ENCODE measurements at regions not wholly inside any gene's neighbourhood (a gene's known extent, or its start where the extent isn't known, plus 50 kb on each side); places are given as distances from the start of the nearest gene placed in this dataset.

- no peak for ATAC-seq
- intact Hi-C loops (cut with DNase I, micrococcal nuclease): no loop called here
- Histone ChIP-seq H3K9me3 (no peaks in the 10 kb centered on the region), H3K4me3 (no peak overlapping the region), H3K4me1 (ENCODE audit: low read depth) (no peaks in the 10 kb centered on the region), H3K36me3 (ENCODE audit: low read depth) (no peaks in the 10 kb centered on the region)
- DNase-seq: no peak
- TF ChIP-seq, protein P1, sequence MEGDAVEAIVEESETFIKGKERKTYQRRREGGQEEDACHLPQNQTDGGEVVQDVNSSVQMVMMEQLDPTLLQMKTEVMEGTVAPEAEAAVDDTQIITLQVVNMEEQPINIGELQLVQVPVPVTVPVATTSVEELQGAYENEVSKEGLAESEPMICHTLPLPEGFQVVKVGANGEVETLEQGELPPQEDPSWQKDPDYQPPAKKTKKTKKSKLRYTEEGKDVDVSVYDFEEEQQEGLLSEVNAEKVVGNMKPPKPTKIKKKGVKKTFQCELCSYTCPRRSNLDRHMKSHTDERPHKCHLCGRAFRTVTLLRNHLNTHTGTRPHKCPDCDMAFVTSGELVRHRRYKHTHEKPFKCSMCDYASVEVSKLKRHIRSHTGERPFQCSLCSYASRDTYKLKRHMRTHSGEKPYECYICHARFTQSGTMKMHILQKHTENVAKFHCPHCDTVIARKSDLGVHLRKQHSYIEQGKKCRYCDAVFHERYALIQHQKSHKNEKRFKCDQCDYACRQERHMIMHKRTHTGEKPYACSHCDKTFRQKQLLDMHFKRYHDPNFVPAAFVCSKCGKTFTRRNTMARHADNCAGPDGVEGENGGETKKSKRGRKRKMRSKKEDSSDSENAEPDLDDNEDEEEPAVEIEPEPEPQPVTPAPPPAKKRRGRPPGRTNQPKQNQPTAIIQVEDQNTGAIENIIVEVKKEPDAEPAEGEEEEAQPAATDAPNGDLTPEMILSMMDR (IDR thresholded peaks at IDR 0.05): no peak
These were observed 417.3 kb downstream of the TLE4 start for GRCh38 chr9:79989079-79989478.

GRCh38 chr9:79988126-79988525 is 416.4 kb downstream of the TLE4 start:
- DNase-seq (no peak), ATAC-seq (no peak)
- no peaks in the 10 kb centered on the region for H3K4me1 ChIP-seq (ENCODE audit: low read depth)
- TF ChIP-seq, protein P1 (IDR thresholded peaks at IDR 0.05): no peak
- H3K4me3 ChIP-seq: no peak overlapping the region
- no peaks in the 10 kb centered on the region for H3K9me3 ChIP-seq
- intact Hi-C loops (cut with DNase I, micrococcal nuclease): no loop called here
- no peaks in the 10 kb centered on the region for H3K36me3 ChIP-seq (ENCODE audit: low read depth)

DNA sequence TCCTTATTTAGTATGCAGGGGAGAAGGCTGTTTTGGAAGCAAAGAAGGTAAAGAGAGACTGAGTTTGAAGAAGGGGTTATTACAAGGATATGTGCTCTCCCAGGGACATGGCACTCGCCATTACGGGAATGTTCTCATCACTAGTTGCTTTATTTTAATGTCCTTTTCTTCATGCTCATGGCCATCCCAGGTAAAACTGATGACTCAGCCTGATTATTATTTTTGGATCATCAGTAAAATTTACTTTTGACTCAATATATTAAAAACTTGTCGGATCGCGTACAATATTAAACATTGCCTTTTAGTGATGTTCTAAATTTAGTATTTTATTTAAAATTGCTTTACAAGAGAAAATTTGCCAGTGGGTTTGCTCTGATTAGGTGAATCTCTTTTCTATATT is 414.7 kb downstream of the TLE4 start:
- Histone ChIP-seq H3K36me3 (ENCODE audit: low read depth) (no peaks in the 10 kb centered on the region), H3K4me1 (ENCODE audit: low read depth) (no peaks in the 10 kb centered on the region), H3K4me3 (no peak overlapping the region), H3K9me3 (no peaks in the 10 kb centered on the region)
- DNase-seq: no peak
- no peak for ATAC-seq
- intact Hi-C loops (cut with DNase I, micrococcal nuclease): no loop called here
- TF ChIP-seq, protein P1 (IDR thresholded peaks at IDR 0.05): no peak

DNA sequence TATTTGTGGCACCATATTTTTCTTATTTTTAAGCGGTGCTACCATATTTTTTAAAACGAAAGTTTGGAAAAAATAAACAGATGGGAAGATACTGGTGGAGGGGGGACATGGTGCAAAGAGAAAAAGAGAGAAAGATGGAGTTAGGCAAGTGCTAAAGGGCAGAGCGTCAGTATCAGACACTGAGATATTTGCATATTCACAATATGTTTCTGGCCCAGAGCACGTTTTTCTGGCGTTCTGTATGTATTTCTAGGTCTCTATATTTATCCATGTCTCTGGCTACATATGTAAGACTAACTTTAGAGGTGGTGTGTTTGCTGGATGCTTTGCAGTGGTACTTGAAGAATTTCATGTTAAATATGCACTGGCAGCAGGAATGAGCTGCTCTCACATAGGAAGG is 414.0 kb downstream of the TLE4 start:
- Histone ChIP-seq H3K4me3 (no peak overlapping the region), H3K4me1 (ENCODE audit: low read depth) (no peaks in the 10 kb centered on the region), H3K36me3 (ENCODE audit: low read depth) (no peaks in the 10 kb centered on the region), H3K9me3 (no peaks in the 10 kb centered on the region)
- intact Hi-C loops (cut with DNase I, micrococcal nuclease): no loop called here
- TF ChIP-seq, protein P1 (IDR thresholded peaks at IDR 0.05): no peak
- ATAC-seq (no peak), DNase-seq (no peak)

DNA sequence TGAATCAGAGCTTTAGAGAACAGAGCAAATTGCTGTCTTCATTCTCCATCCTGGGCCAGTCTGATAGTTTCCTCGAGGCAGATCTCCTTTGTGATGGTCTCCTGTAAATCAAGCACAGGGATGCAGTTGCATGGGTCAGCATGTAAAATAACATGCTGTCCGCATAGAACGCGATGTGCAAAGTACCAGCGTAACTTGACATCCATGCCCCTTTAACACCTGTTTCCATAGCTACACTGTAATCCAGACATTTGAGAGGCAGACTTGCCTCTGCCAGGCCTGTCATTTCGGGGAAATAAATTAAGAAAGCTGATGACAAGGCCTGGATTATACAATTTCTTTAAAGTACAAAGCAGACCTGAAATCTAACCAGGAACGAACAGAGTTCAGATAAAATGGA is 413.5 kb downstream of the TLE4 start:
- ATAC-seq (no peak), DNase-seq (no peak)
- TF ChIP-seq, protein P1 (IDR thresholded peaks at IDR 0.05): no peak
- intact Hi-C loops (cut with DNase I, micrococcal nuclease): no loop called here
- Histone ChIP-seq H3K9me3 (no peaks in the 10 kb centered on the region), H3K36me3 (ENCODE audit: low read depth) (no peaks in the 10 kb centered on the region), H3K4me1 (ENCODE audit: low read depth) (no peaks in the 10 kb centered on the region), H3K4me3 (no peak overlapping the region)

DNA sequence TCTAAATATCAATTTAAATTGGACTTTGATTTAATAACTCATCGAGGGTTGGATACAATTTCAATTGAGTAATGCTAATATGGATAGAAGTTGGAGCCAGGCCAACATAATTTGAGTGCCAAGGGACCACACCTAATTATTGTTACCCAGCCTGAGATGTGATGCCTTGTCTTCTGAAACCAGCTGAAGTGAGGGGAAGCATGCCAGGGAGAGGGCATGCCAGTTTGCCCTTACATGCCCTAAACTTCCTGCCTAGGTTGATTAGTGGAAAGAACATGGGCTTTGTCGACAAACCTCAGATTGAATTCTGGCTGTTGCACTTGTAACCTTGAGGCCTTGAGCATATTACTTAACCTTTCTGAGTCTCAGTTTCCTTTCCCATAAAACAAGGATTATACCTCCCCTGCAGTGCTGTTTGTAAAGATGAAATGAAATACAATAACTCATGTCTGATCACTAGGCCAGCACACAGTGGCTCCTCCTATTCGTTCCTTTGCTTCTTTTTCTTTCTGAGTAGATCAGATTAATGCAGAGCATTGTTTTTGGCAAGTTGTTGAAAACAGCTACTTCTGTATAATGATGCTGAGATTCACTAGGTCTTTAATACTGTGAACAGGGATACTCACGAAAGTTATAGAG is 412.8 kb downstream of the TLE4 start:
- DNase-seq (no peak), ATAC-seq (no peak)
- H3K4me3 ChIP-seq: no peak overlapping the region
- H3K9me3 ChIP-seq: no peaks in the 10 kb centered on the region
- no peaks in the 10 kb centered on the region for H3K4me1 ChIP-seq (ENCODE audit: low read depth)
- intact Hi-C loops (cut with DNase I, micrococcal nuclease): no loop called here
- no peaks in the 10 kb centered on the region for H3K36me3 ChIP-seq (ENCODE audit: low read depth)
- TF ChIP-seq, protein P1 (IDR thresholded peaks at IDR 0.05): no peak
